Panc1 (cell line): ENCODE measurements at regions not wholly inside any gene's neighbourhood (a gene's known extent, or its start where the extent isn't known, plus 50 kb on each side); places are given as distances from the start of the nearest gene placed in this dataset.

Experiments
- ATAC-seq: fragments of 200-7000 bp; cut with Tn5 transposase; 2 replicates; pipeline ENCODE4 v1.9.1; 2020; ENCODE audit warnings: mild to moderate bottlenecking, moderate library complexity
- BruUV-seq: library from RNA; stranded (reverse); fragments of 400-500 nt; replicated peaks from 2 replicates; lab custom pipeline; 2021; lab: Mats Ljungman, UMichigan
- CTCF ChIA-PET: fragments of 300-600 bp; sonication (Branson Sonifier 250); formaldehyde crosslinking; loops from one replicate; lab custom pipeline; 2022; ENCODE audit warnings: antibody characterized with exemption; lab: Charles Lee
- POLR2A ChIA-PET: fragments of 300-600 bp; sonication (Branson Sonifier 250); formaldehyde crosslinking; loops from one replicate; lab custom pipeline; 2022; ENCODE audit warnings: antibody characterized with exemption; lab: Charles Lee
- DNase-seq: peaks from one replicate; pipeline ENCODE4 v3.0.0-alpha.2; 2010; ENCODE audit warnings: low read depth, low spot score
- H3K27ac ChIP-seq: 2 replicates; pipeline ENCODE4 v1.5.1; 2011; ENCODE audit warnings: mild to moderate bottlenecking, low read length, inconsistent platforms
- H3K27me3 ChIP-seq: fragments of 200-500 bp; sonication (Bioruptor generic); 2 replicates; pipeline ENCODE4 v1.6.0; 2014; ENCODE audit warnings: low read length, inconsistent platforms; ENCODE audit not compliant: control insufficient read depth, insufficient read depth
- H3K36me3 ChIP-seq: fragments of 200-500 bp; sonication (Bioruptor generic); 2 replicates; pipeline ENCODE4 v1.5.1; 2014; ENCODE audit warnings: inconsistent platforms, mild to moderate bottlenecking, low read length, moderate library complexity; ENCODE audit not compliant: control insufficient read depth, insufficient read depth
- H3K4me1 ChIP-seq: 2 replicates; pipeline ENCODE4 v1.5.1; 2011; ENCODE audit warnings: inconsistent platforms, mild to moderate bottlenecking, low read length, moderate library complexity; ENCODE audit not compliant: control insufficient read depth, insufficient read depth
- H3K4me3 ChIP-seq, 2 experiments: 2 replicates each; pipeline ENCODE4 v1.5.1; 2011 to 2012; ENCODE audit warnings: low read depth in 2 of 2, low read length in 2 of 2, mild to moderate bottlenecking in 2 of 2, inconsistent platforms in 1 of 2, moderate library complexity in 1 of 2
- H3K9me3 ChIP-seq: fragments of 200-500 bp; sonication (Bioruptor generic); 2 replicates; pipeline ENCODE4 v1.5.1; 2014; ENCODE audit warnings: low read depth, mild to moderate bottlenecking, inconsistent platforms, low read length, moderate library complexity; ENCODE audit not compliant: control insufficient read depth, insufficient read depth
- POLR2AphosphoS5 ChIP-seq: IDR thresholded peaks from 2 replicates; pipeline ENCODE4 v1.6.1; 2012; ENCODE audit warnings: mild to moderate bottlenecking, low read depth, low read length, moderate library complexity
- SIN3A ChIP-seq: IDR thresholded peaks from 2 replicates; pipeline ENCODE4 v1.6.1; 2012; ENCODE audit warnings: low read depth, mild to moderate bottlenecking, low read length, moderate library complexity, borderline replicate concordance; ENCODE audit not compliant: insufficient read depth
- TCF7L2 ChIP-seq: IDR thresholded peaks from 2 replicates; pipeline ENCODE4 v1.6.1; 2011; ENCODE audit warnings: mild to moderate bottlenecking, low read depth, low read length, inconsistent platforms
- in situ Hi-C: cut with HindIII; loops from 2 replicates; pipeline ENCODE4 v1.10.0; 2016; ENCODE audit warnings: low sequenced_read_pairs, low pct_unique_long_range_greater_than_20kb
- intact Hi-C: fragments of 100-400 bp; cut with micrococcal nuclease; formaldehyde crosslinking; loops from one replicate; pipeline ENCODE4 v1.10.0; 2022; ENCODE audit not compliant: unreplicated experiment
- TF ChIP-seq, protein P1 (sequence below), 2 experiments: IDR thresholded peaks; 2 replicates each; pipeline ENCODE4 v1.6.1; 2011 to 2012; ENCODE audit warnings: low read depth in 2 of 2, control low read depth in 1 of 2, low read length in 1 of 2, mild to moderate bottlenecking in 1 of 2, moderate library complexity in 1 of 2; ENCODE audit not compliant: insufficient read depth in 1 of 2
- TF ChIP-seq, protein P2 (sequence below): fragments of 450-650 bp; IDR thresholded peaks from 2 replicates; pipeline ENCODE4 v1.5.1; 2017; ENCODE audit warnings: mild to moderate bottlenecking

- no peak for TF ChIP-seq SIN3A
- TF ChIP-seq POLR2AphosphoS5: no peak
- TF ChIP-seq, protein P1, sequence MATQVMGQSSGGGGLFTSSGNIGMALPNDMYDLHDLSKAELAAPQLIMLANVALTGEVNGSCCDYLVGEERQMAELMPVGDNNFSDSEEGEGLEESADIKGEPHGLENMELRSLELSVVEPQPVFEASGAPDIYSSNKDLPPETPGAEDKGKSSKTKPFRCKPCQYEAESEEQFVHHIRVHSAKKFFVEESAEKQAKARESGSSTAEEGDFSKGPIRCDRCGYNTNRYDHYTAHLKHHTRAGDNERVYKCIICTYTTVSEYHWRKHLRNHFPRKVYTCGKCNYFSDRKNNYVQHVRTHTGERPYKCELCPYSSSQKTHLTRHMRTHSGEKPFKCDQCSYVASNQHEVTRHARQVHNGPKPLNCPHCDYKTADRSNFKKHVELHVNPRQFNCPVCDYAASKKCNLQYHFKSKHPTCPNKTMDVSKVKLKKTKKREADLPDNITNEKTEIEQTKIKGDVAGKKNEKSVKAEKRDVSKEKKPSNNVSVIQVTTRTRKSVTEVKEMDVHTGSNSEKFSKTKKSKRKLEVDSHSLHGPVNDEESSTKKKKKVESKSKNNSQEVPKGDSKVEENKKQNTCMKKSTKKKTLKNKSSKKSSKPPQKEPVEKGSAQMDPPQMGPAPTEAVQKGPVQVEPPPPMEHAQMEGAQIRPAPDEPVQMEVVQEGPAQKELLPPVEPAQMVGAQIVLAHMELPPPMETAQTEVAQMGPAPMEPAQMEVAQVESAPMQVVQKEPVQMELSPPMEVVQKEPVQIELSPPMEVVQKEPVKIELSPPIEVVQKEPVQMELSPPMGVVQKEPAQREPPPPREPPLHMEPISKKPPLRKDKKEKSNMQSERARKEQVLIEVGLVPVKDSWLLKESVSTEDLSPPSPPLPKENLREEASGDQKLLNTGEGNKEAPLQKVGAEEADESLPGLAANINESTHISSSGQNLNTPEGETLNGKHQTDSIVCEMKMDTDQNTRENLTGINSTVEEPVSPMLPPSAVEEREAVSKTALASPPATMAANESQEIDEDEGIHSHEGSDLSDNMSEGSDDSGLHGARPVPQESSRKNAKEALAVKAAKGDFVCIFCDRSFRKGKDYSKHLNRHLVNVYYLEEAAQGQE (IDR thresholded peaks at IDR 0.05; ENCODE audit: insufficient read depth in 1 of 2, low read depth in 2 of 2, low read length in 1 of 2): no peak
- no peak for TF ChIP-seq TCF7L2
- TF ChIP-seq, protein P2, sequence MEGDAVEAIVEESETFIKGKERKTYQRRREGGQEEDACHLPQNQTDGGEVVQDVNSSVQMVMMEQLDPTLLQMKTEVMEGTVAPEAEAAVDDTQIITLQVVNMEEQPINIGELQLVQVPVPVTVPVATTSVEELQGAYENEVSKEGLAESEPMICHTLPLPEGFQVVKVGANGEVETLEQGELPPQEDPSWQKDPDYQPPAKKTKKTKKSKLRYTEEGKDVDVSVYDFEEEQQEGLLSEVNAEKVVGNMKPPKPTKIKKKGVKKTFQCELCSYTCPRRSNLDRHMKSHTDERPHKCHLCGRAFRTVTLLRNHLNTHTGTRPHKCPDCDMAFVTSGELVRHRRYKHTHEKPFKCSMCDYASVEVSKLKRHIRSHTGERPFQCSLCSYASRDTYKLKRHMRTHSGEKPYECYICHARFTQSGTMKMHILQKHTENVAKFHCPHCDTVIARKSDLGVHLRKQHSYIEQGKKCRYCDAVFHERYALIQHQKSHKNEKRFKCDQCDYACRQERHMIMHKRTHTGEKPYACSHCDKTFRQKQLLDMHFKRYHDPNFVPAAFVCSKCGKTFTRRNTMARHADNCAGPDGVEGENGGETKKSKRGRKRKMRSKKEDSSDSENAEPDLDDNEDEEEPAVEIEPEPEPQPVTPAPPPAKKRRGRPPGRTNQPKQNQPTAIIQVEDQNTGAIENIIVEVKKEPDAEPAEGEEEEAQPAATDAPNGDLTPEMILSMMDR: no peak
- H3K4me1 ChIP-seq: no peaks in the 10 kb centered on the region
- DNase-seq (no peak), ATAC-seq (no peak)
- CTCF ChIA-PET: no interaction called here
- H3K4me3 ChIP-seq: no peak overlapping the region
- no peaks in the 10 kb centered on the region for H3K9me3 ChIP-seq
- intact Hi-C loops: no loop called here
- no TSS peak for BruUV-seq
- no peaks in the 10 kb centered on the region for H3K27me3 ChIP-seq
- POLR2A ChIA-PET: no interaction called here
- H3K36me3 ChIP-seq: no peaks in the 10 kb centered on the region
- no peak overlapping the region for H3K27ac ChIP-seq
- in situ Hi-C loops: no loop called here
These were observed 533.6 kb downstream of the INHBA start for GRCh38 chr7:41169317-41169716.

- no peak overlapping the region for H3K4me3 ChIP-seq
- CTCF ChIA-PET: no interaction called here
- H3K27ac ChIP-seq: no peak overlapping the region
- DNase-seq (no peak), ATAC-seq (no peak)
- TF ChIP-seq SIN3A (no peak), TCF7L2 (no peak)
- no peaks in the 10 kb centered on the region for H3K4me1 ChIP-seq
- H3K27me3 ChIP-seq: no peaks in the 10 kb centered on the region
- in situ Hi-C loops: no loop called here
- intact Hi-C loops: no loop called here
- no TSS peak for BruUV-seq
- H3K9me3 ChIP-seq: no peaks in the 10 kb centered on the region
- H3K36me3 ChIP-seq: no peaks in the 10 kb centered on the region
- POLR2A ChIA-PET: no interaction called here
These were observed 535.1 kb downstream of the INHBA start for GRCh38 chr7:41167836-41168235.

DNA sequence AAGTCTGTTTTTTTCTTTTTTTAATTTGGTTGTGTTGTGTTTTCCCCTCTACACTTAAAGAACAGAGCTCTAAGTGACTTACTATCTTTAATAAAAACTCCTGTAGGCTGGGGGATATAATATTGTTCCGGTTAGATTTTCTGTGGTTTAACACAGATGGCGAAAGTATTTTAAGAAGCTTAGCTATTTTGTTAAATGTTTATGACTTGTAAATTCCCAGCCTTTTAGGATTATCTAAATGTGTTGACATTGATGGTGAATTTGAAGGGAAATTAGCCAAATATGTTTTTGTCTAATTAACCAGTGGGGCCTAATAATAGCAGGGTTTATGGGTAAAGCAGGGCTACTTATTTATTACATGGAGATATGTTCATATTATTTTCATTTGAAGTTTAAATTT is 538.5 kb downstream of the INHBA start:
- Histone ChIP-seq H3K4me3 (no peak overlapping the region), H3K27ac (no peak overlapping the region), H3K27me3 (no peaks in the 10 kb centered on the region), H3K4me1 (no peaks in the 10 kb centered on the region), H3K36me3 (no peaks in the 10 kb centered on the region), H3K9me3 (peaks cover 12% of the 10 kb centered on the region; the same call in 1 of the 2 replicates)
- intact Hi-C loops (no loop called here), in situ Hi-C loops (no loop called here)
- BruUV-seq: no TSS peak
- DNase-seq: no peak
- ChIA-PET POLR2A (no interaction called here), CTCF (no interaction called here)
- TF ChIP-seq SIN3A (no peak), TCF7L2 (no peak), POLR2AphosphoS5 (no peak)
- TF ChIP-seq, protein P2: no peak
- TF ChIP-seq, protein P1 (IDR thresholded peaks at IDR 0.05; ENCODE audit: insufficient read depth in 1 of 2, low read depth in 2 of 2, low read length in 1 of 2): no peak
- no peak for ATAC-seq
